ENCODE measurements at regions not wholly inside any gene's neighbourhood (a gene's known extent, or its start where the extent isn't known, plus 50 kb on each side); places are given as distances from the start of the nearest gene placed in this dataset.

- TF ChIP-seq POLR2A (IDR thresholded peaks at IDR 0.05) (no peak), CTCF (IDR thresholded peaks at IDR 0.05) (no peak), POLR2AphosphoS5 (IDR thresholded peaks at IDR 0.05) (no peak)
These were observed 91.6 kb upstream of the FOXD3 start for GRCh38 chr1:63230722-63231121.

Measured in prostate gland (tissue), 2 donors.